Cardiac fibroblast (primary cell): ENCODE measurements at regions not wholly inside any gene's neighbourhood (a gene's known extent, or its start where the extent isn't known, plus 50 kb on each side); places are given as distances from the start of the nearest gene placed in this dataset.

Source experiments
- DNase-seq, 2 donors: peaks; one replicate each; pipeline versions ENCODE4 v3.0.0 to v3.0.0-alpha.2; 2010; ENCODE audit warnings: low read depth in 2 of 2
- H3K4me3 ChIP-seq, 2 donors: replicated peaks in 1 of 2; 1 replicate in 1 of 2; 2 replicates in 1 of 2; pipeline ENCODE4 v1.5.1; 2011; ENCODE audit warnings: low read depth in 2 of 2, low read length in 2 of 2, mild to moderate bottlenecking in 2 of 2, moderate library complexity in 1 of 2
- CTCF ChIP-seq: IDR thresholded peaks from one replicate; pipeline ENCODE4 v1.5.1; 2011; ENCODE audit warnings: low read depth, mild to moderate bottlenecking, low read length, inconsistent platforms

- H3K4me3 ChIP-seq, result no peak overlapping the region
- TF ChIP-seq CTCF, result no peak
- DNase-seq, result no peak
Observed at GRCh38 chr4:107196312-107196711, 160.2 kb upstream of the DKK2 start.

- TF ChIP-seq CTCF, result no peak
Observed at GRCh38 chr4:107194005-107194404, 157.9 kb upstream of the DKK2 start.

GRCh38 chr4:107192601-107193000, 156.5 kb upstream of the DKK2 start:
- no peak for DNase-seq
- TF ChIP-seq CTCF, result no peak
- no peak overlapping the region for H3K4me3 ChIP-seq

More at GRCh38 chr4:107194005-107194404, 157.9 kb upstream of the DKK2 start:
- H3K4me3 ChIP-seq, result no peak overlapping the region
- no peak for DNase-seq

GRCh38 chr4:107187091-107187490, 151.0 kb upstream of the DKK2 start:
- DNase-seq, result no peak
- no peak overlapping the region for H3K4me3 ChIP-seq
- no peak for TF ChIP-seq CTCF

GRCh38 chr4:107183155-107183774, 147.2 kb upstream of the DKK2 start:
- TF ChIP-seq CTCF, result peak; percentile 76
- peak; percentile 77 to 79 for DNase-seq
- H3K4me3 ChIP-seq, result no peak overlapping the region

- TF ChIP-seq CTCF, result no peak
- H3K4me3 ChIP-seq, result no peak overlapping the region
- DNase-seq, result no peak
Observed at GRCh38 chr4:107182347-107182746, 146.2 kb upstream of the DKK2 start.

- no peak overlapping the region for H3K4me3 ChIP-seq
- no peak for DNase-seq
- TF ChIP-seq CTCF, result no peak
Observed at GRCh38 chr4:107166873-107167450, 130.8 kb upstream of the DKK2 start.
